AG09319 (cell line): ENCODE measurements at regions not wholly inside any gene's neighbourhood (a gene's known extent, or its start where the extent isn't known, plus 50 kb on each side); places are given as distances from the start of the nearest gene placed in this dataset.
A peak's percentile ranks its signal among the peaks of the same experiment; 100 is the strongest.

Source experiments
- DNase-seq: peaks from one replicate; pipeline ENCODE4 v3.0.0-alpha.2; 2010; ENCODE audit warnings: low read depth; ENCODE audit errors: extremely low read depth
- CTCF ChIP-seq: IDR thresholded peaks from 2 replicates; pipeline ENCODE4 v1.5.1; 2011; ENCODE audit warnings: low read depth, mild to moderate bottlenecking, inconsistent platforms, low read length, moderate library complexity

DNA sequence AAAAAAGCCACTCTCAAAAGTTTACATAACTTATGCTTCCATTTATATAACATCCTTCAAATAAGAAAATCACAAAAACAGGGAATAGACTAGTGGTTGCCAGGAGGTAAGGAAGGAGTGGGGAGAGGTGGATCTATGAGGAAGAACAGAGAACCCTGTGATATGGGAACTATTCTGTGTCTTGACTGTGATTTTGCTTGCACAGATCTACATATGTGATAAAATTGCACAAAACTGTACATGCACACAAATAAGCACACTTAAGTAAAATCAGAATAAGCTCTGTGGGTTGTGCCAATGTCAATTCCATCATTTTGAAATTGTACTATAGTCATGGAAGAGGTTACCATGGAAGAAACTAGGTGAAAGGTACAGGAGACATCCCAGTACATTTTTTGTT is 121.6 kb upstream of the SGCG start:
- TF ChIP-seq CTCF = no peak
- no peak for DNase-seq

DNA sequence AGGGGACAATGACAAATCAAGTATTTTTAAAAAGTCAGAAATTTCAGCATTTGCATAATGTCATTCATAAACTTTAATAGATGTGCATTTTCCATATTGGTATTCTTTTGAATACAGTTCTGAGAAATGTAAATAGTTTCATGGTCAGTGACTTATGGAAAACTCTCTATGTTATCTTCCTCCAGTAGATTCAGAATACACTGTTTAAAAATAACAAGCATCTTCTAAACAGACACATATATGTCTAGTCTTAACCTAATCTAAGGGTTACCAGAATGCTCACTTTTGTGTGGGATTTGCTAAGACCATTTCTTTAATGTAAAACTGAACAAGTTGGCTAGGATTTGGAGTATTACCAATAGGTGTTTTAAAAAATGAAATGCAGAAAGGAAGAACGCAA is 119.8 kb upstream of the SGCG start:
- no peak for TF ChIP-seq CTCF
- no peak for DNase-seq

DNA sequence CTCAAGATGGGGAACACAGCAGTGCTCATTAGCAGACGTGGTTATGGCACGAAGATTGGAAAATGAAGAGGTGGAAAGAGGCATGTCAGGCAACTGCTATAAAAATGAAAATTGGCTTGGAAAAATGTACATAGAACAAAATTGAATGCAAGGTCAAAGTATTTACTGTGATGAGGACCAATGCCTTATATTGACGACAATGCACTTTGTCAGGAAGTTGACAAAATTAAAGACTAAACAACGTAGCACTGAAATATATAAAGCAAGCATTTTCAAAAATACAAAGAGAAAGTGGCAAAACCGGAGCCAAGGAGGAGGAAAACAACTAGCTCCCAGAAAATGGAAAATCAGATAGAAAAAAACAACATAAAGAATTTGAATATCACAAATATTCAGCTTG is 113.7 kb upstream of the SGCG start:
- no peak for DNase-seq
- TF ChIP-seq CTCF = no peak

- DNase-seq = peak; percentile 40
- no peak for TF ChIP-seq CTCF
Measured at GRCh38 chr13:23069566-23069965, 111.2 kb upstream of the SGCG start.

DNA sequence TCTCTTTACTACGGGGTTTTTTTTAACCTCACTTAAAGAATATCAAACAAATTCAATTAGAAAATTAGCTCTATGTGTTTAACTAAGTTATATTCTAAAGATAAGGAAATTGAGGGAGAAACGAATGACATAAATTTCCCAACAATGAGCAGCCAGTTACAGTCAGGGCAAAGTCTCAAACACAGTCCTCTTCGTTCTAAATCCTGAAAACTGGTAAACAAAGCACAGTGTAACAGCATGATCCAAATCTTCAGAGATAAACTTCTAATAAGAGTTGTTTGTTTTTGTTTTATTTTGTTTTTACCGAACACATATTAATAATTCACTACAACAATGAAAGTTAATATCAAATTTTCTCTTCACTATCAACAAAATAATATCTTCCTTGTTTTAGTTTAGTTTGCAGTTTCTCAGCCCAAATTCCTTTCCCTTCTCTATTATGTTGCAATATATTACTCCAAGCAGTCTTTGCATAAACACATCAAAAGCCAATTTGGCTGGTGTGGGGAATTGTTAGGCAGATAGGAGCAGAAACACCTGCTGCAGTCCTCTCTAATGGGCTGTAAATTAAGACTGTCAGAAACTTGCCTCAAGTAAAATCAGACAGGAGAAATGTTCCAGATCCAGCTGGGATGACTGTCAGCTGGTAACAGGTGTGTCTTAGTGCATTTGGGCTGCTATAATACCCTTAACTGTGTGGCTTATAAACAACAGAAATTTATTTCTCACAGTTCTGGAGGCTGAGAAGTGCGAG is 106.5 kb upstream of the SGCG start:
- TF ChIP-seq CTCF = no peak
- no peak for DNase-seq

DNA sequence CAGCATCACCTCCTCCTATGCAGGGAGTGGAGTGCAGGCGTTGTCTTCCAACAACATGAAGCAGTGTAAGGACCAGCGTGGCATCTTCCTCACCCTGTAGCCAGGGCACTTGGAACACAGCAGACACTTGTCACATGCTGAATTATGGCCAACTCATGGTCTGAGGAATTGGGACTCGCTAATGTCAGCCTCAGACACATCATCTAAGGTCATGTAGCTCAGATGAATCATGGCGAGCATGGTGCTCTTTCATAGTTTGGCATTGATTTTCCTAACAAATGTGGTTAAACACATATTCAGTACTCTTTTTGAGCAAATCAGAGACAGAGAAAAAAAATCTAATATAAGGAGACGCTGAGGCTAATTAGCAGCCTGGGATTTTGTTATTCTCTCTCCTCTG is 99.6 kb upstream of the SGCG start:
- no peak for DNase-seq
- no peak for TF ChIP-seq CTCF

DNA sequence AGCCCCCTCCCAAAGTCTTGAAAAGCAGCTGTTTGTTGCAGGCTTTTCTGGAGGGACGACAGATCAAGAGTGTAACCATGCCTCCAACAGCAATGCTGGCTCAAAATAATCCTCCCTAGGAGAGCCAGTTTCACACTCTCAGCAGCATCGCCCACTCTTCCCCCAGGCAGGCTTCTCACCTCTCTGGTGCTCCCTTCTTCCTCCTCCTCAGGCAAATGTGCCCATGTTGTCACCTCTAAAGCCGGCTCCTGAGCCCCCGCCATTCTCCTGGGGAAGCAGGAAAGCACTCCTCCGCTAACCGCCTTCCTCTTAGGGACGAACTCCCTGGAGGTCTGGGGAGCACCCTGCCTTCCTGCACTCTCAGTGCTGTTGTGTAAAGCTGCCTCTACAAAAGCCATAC is 98.9 kb upstream of the SGCG start:
- DNase-seq = no peak
- no peak for TF ChIP-seq CTCF
